ENCODE measurements at regions not wholly inside any gene's neighbourhood (a gene's known extent, or its start where the extent isn't known, plus 50 kb on each side); places are given as distances from the start of the nearest gene placed in this dataset.

- Histone ChIP-seq H3K9ac (ENCODE audit: low read length) (no peak overlapping the region), H3K27me3 (ENCODE audit: insufficient read depth, low read length) (no peaks in the 10 kb centered on the region), H3K9me3 (ENCODE audit: low read length) (no peaks in the 10 kb centered on the region), H3K4me3 (ENCODE audit: low read depth, low read length, poor library complexity, severe bottlenecking) (no peak overlapping the region), H4K20me1 (ENCODE audit: insufficient read depth, low read length) (no peaks in the 10 kb centered on the region), H3K79me2 (ENCODE audit: insufficient read depth, low read length) (no peaks in the 10 kb centered on the region), H3F3A (ENCODE audit: insufficient read depth, low read length) (peaks cover 7% of the 10 kb centered on the region; the same call in 1 of the 2 replicates), H3K36me3 (ENCODE audit: insufficient read depth, low read length) (no peaks in the 10 kb centered on the region), H2AFZ (ENCODE audit: low read length) (no peak overlapping the region), H3K4me1 (ENCODE audit: insufficient read depth, low read length, severe bottlenecking) (peaks cover 24% of the 10 kb centered on the region), H3K27ac (ENCODE audit: low read depth, low read length, poor library complexity, severe bottlenecking) (no peak overlapping the region), H3K4me2 (ENCODE audit: low read length) (no peak overlapping the region), H3K9me2 (ENCODE audit: low read depth, low read length) (no peaks in the 10 kb centered on the region)
- no peak for TF ChIP-seq CTCF (IDR thresholded peaks at IDR 0.05; ENCODE audit: low read length)
- TF ChIP-seq EZH2 (IDR thresholded peaks at IDR 0.05; ENCODE audit: borderline replicate concordance, low read length): no peak
Measured at GRCh38 chr12:92072112-92072511, 73.5 kb downstream of the BTG1 start.

GRCh38 chr12:92070864-92071445, 74.7 kb downstream of the BTG1 start:
- H3K27ac ChIP-seq (ENCODE audit: low read depth, low read length, poor library complexity, severe bottlenecking): no peak overlapping the region
- no peaks in the 10 kb centered on the region for H3K36me3 ChIP-seq (ENCODE audit: insufficient read depth, low read length)
- no peaks in the 10 kb centered on the region for H3K27me3 ChIP-seq (ENCODE audit: insufficient read depth, low read length)
- H3F3A ChIP-seq (ENCODE audit: insufficient read depth, low read length): peaks cover 7% of the 10 kb centered on the region; the same call in 1 of the 2 replicates
- no peak overlapping the region for H2AFZ ChIP-seq (ENCODE audit: low read length)
- H3K79me2 ChIP-seq (ENCODE audit: insufficient read depth, low read length): no peaks in the 10 kb centered on the region
- H3K4me1 ChIP-seq (ENCODE audit: insufficient read depth, low read length, severe bottlenecking): peaks cover 19% of the 10 kb centered on the region
- H3K4me3 ChIP-seq (ENCODE audit: low read depth, low read length, poor library complexity, severe bottlenecking): no peak overlapping the region
- no peaks in the 10 kb centered on the region for H4K20me1 ChIP-seq (ENCODE audit: insufficient read depth, low read length)
- TF ChIP-seq CTCF (IDR thresholded peaks at IDR 0.05; ENCODE audit: low read length): no peak
- TF ChIP-seq EZH2 (IDR thresholded peaks at IDR 0.05; ENCODE audit: borderline replicate concordance, low read length): no peak
- no peaks in the 10 kb centered on the region for H3K9me2 ChIP-seq (ENCODE audit: low read depth, low read length)
- no peak overlapping the region for H3K4me2 ChIP-seq (ENCODE audit: low read length)
- H3K9me3 ChIP-seq (ENCODE audit: low read length): no peaks in the 10 kb centered on the region
- H3K9ac ChIP-seq (ENCODE audit: low read length): no peak overlapping the region

- Histone ChIP-seq H3K4me1 (ENCODE audit: insufficient read depth, low read length, severe bottlenecking) (peaks cover 16% of the 10 kb centered on the region), H3K4me2 (ENCODE audit: low read length) (no peak overlapping the region), H3K27me3 (ENCODE audit: insufficient read depth, low read length) (no peaks in the 10 kb centered on the region), H2AFZ (ENCODE audit: low read length) (0 out of 2 replicates have a peak overlapping the region, but pooled peaks have one; percentile 44), H3F3A (ENCODE audit: insufficient read depth, low read length) (peaks cover 7% of the 10 kb centered on the region; the same call in 1 of the 2 replicates), H3K9me3 (ENCODE audit: low read length) (no peaks in the 10 kb centered on the region), H3K79me2 (ENCODE audit: insufficient read depth, low read length) (no peaks in the 10 kb centered on the region), H3K27ac (ENCODE audit: low read depth, low read length, poor library complexity, severe bottlenecking) (no peak overlapping the region), H4K20me1 (ENCODE audit: insufficient read depth, low read length) (no peaks in the 10 kb centered on the region), H3K9me2 (ENCODE audit: low read depth, low read length) (no peaks in the 10 kb centered on the region), H3K36me3 (ENCODE audit: insufficient read depth, low read length) (no peaks in the 10 kb centered on the region), H3K4me3 (ENCODE audit: low read depth, low read length, poor library complexity, severe bottlenecking) (no peak overlapping the region), H3K9ac (ENCODE audit: low read length) (no peak overlapping the region)
- TF ChIP-seq EZH2 (IDR thresholded peaks at IDR 0.05; ENCODE audit: borderline replicate concordance, low read length) (no peak), CTCF (IDR thresholded peaks at IDR 0.05; ENCODE audit: low read length) (no peak)
Measured at GRCh38 chr12:92070054-92070863, 75.4 kb downstream of the BTG1 start.
